ENCODE measurements at regions not wholly inside any gene's neighbourhood (a gene's known extent, or its start where the extent isn't known, plus 50 kb on each side); places are given as distances from the start of the nearest gene placed in this dataset.
"Not testable (repeated sequence)": the region's sequence is repeated elsewhere in the genome, so short reads cannot be mapped to it uniquely, and the experiment has no call there.

- no peak for DNase-seq (ENCODE audit: low read depth)
These were observed 383.1 kb upstream of the STEAP1 start for GRCh38 chr7:89771003-89771636.

DNA sequence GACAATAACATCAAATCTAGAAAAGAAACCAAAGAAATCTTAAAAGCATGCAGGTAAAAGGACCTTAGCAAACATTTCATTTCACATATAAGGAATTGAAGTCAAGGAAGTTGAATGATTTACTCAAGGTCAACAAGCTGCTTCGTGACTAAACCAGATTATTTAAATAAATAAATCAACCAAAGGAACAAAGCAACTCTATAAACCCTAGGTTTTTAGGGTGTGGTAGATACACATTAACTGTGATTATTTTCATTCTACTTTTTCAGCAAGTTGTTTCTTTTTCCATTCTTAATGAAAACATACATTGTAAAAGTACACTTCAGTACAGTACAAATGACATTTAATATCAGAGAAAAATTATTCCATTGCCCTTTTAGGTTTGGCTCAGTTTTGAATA, 382.0 kb upstream of the STEAP1 start:
- no peak for DNase-seq (ENCODE audit: low read depth)

DNA sequence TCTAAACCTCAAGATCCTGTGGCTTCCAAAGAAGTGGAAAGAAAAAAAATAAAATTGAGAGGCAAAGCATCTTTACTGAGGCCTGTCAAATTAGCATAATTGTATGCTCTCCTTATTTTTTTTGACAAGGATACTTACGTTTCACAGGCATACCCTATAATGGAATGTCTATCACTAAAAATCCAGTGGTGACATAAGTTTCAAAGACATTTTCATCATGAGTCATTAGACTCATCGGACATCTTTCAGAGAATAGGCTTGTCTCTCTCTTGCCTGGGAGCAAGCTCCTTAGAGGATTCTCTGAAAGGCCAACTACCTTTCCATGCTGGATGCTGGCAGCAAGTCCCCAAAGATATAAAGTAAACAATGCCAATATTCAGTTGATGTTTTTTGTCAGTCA, 380.7 kb upstream of the STEAP1 start:
- DNase-seq (ENCODE audit: low read depth) = no peak

DNA sequence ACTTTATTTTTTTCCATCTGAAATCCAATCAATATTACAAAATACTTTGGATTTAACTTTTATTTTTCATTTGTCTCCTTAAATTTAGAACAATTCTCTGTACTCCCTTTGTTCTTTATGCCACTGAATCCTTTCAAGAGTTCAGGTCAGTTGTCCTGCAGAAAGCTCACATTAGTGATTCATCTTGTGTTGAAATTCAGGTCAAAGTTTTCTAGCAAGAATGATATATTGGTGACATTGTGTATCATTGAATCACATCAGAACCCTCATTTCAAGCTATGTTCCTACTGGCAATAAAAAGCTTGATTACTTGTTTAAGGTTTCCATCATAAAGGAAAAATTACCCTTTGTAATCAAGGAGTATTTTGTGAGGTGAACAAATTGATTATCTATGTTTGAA, 378.8 kb upstream of the STEAP1 start:
- no peak for DNase-seq (ENCODE audit: low read depth)

DNA sequence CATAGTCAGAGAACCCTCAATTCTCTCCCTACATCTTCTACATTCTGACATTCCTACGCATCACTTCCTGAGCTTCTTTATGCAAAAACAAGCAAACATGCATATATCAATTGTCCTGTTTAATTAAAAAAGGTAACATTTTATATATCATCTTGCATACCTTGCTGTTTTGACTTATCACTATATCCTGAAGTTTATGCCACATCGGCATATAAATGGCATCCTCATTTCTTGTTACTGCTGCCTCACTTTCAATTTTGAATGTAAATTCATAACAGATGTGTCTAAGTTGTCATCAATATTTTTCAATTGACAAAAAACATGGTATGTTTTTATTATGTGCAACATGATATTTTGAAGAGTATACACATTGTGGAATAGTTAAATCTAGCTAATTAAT, 377.3 kb upstream of the STEAP1 start:
- DNase-seq (ENCODE audit: low read depth) = no peak

DNA sequence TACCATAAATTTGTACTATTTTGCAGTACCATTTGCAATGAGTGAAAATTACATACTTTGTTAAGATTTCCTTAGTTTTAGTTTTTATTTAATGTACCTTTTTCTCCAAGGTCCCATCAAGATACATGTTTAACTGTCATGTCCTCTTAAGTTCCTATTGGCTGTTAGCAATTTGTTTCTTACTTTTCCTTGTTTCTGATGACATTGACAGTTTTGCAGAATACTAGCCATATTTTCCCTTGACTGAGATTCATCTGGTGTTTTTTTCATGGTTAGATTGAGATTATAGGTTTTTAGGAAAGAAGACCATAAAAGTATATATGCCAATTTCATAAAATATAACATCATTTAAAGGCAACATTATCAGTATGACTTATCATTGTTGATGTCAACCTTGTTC, 376.8 kb upstream of the STEAP1 start:
- DNase-seq (ENCODE audit: low read depth) = no peak

- no peak for DNase-seq (ENCODE audit: low read depth)
These were observed 374.0 kb upstream of the STEAP1 start for GRCh38 chr7:89780291-89780690.

DNA sequence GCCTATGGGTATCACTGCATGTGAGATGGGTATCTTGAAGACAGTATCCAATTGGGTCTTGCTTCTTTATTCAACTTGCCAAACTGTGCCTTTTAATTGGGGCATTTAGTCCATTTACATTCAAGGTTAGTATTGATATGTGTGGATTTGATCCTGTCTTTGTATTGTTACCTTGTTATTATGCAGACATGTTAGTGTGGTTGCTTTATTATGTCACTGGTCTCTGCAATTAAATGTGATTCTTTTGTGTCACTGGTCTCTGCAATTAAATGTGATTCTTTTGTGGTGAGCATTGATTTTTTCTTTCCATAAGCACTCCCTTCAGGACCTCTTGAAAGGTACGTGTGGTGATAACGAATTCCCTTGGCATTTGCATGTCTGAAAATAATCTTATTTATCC, 357.8 kb upstream of the STEAP1 start:
- DNase-seq (ENCODE audit: low read depth) = no peak

DNA sequence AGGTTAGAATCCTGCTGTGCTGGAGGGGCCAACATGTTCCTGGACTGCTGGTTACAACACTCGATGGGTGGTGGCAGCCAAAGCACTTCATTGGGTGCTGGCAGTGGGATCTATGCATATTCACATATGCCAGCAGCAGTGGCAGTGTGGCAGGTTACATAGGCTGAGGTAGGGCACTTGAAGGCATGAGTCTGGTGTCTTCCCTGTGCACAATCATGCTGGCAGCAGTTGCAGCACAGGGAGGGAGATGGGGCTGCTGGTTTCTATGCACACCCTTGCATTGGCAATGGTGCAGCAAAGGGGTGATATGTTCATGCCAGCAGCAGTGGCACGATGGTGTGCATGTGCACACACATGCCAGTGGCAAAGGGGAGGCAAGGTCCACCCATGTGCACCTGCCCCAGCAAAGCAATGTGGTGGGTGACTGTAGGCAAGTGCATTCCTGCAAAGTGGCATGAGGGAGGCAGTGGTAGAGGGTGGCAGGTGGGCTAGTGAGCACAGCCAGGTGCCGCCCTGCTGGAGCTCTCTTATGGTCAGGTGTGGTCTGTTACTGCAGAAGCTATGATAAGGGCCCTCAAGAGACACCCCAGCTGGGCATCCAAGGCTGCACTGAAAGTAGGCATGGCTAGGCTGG, 356.2 kb upstream of the STEAP1 start:
- no peak for DNase-seq (ENCODE audit: low read depth)

DNA sequence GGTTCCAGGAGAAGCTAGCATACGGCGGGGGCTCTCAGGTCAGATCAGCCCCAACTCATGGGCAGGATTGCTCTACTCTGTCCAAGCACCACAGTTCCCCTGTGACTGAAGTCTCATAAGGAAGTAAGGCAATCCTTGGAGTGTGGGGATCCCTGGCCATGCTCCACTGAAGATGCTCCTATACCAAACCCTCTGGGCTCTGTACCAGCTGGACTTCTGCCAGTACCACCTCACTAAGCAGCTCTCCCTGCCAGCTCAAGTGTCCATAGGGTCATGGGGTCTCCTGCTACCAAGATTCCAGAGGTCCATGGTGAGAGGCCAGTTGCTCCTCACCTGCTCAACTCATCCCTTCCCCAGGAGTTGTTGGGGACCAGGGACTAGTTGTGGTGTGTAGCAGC, 355.7 kb upstream of the STEAP1 start:
- no peak for DNase-seq (ENCODE audit: low read depth)

- no peak for DNase-seq (ENCODE audit: low read depth)
These were observed 353.5 kb upstream of the STEAP1 start for GRCh38 chr7:89800761-89801160.

DNA sequence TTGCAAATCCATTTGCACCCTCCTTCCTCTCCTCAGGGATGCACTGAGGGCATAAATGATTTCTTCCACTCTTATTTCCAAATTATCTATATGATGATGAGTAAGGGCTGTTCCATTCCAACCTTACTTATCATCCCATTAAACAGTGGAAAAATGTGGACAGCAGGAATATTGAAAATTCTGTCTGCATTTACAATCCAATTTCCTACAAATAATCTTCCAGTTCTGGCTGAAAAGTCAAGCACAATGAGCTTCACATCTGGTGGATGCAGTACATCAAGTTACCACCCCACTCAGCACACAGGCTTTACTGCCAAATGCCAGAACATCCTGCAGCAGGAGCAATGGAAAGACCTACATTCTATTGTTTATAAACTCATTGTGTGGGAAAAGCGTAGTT, 345.0 kb upstream of the STEAP1 start:
- DNase-seq (ENCODE audit: low read depth) = no peak

DNA sequence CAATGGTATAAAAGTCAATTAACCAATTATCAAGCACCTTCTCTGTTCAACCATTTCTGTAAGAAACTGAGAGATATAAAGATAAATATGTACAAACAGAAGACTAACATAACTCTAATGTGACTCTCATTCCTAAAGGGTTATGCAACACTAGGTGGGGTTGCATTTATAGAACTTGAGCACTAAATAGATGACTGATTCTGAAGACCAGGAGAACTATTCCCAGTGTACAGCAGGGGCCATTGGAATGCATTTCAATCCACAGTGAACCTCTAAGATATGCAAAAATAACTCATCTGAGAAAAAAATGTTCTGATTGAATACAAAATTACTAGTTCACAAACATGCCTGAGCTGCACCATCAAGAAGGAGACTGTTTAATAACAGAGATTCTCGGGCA, 341.2 kb upstream of the STEAP1 start:
- no peak for DNase-seq (ENCODE audit: low read depth)

GRCh38 chr7:89826121-89826520, 328.1 kb upstream of the STEAP1 start:
- no peak for DNase-seq (ENCODE audit: low read depth)

DNA sequence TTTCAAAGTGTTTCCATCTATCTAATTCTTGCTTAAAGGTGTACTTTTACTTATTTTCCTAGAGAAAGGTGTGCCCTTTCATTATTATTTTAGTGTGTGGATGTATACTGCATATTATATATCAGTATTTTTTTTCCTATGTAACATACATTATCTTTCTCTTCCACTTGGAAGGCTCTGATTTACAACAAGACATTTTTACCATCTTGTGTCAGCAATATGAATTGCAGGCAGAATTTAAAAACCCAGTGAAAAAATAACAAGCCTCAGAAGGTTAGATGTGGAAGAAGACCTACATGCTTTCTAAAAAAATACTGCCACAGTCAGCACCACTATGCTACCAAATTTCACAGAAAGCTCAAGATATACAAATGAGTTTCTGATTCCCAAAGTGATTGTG, 327.7 kb upstream of the STEAP1 start:
- DNase-seq (ENCODE audit: low read depth) = no peak

GRCh38 chr7:89837515-89837914, 316.8 kb upstream of the STEAP1 start:
- no peak for DNase-seq (ENCODE audit: low read depth)

DNA sequence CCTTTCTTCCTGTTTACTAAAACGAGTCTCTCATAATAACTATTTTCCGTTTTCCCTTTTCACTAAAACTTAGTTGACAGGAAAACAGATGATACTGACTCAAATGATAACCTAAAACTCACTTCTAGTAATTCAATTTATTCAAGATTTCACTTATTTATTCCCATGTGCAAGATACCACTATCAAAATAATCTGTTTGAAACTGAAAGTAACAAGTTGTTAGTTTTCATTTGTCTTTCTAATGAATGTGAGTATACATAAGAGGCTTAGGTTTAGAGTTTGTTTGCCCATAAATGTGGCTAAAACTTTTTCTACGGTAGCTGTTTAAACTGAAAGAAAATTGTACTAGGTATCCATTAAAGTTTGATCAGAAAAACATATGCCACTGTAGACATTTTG, 314.9 kb upstream of the STEAP1 start:
- no peak for DNase-seq (ENCODE audit: low read depth)

GRCh38 chr7:89845952-89846351, 308.3 kb upstream of the STEAP1 start:
- no peak for DNase-seq (ENCODE audit: low read depth)

GRCh38 chr7:89849052-89849451, 305.2 kb upstream of the STEAP1 start:
- no peak for DNase-seq (ENCODE audit: low read depth)

DNA sequence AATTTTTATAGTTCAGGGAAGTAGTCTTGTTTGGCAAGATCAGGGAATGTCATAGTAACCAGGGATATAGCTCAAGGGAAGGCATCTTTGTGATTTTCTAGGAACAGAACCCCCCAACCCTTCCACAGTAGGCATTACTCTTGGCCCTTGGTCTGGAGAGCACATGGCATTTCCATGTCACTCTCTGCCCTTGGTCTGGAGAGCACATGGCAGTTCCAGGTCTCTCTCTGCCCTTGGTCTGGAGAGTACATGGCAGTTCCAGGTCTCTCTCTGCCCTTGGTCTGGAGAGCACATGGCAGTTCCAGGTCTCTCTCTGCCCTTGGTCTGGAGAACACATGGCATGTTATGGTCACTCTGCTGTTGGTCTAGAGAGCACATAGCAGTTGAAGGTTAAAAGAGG, 297.2 kb upstream of the STEAP1 start:
- DNase-seq (ENCODE audit: low read depth) = not testable (repeated sequence)

DNA sequence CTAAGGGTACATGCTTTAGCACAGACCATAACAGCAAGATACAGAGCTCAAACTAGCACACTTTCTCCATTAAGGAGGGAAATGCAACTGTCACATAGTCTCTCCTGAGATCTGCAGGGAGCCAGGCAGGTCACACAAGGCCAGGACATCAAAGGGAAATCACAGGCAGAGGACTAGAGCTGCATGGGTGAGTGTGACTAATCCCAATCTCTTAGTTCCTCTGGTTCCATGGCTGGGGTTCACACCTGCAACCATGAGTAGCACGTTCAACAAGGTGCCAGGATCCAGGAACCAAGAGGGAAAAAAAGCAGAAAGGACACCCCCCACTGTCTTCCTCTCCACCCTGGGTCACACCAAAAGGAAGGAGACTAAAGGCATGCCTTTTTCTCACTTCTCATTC, 296.5 kb upstream of the STEAP1 start:
- DNase-seq (ENCODE audit: low read depth) = no peak

DNA sequence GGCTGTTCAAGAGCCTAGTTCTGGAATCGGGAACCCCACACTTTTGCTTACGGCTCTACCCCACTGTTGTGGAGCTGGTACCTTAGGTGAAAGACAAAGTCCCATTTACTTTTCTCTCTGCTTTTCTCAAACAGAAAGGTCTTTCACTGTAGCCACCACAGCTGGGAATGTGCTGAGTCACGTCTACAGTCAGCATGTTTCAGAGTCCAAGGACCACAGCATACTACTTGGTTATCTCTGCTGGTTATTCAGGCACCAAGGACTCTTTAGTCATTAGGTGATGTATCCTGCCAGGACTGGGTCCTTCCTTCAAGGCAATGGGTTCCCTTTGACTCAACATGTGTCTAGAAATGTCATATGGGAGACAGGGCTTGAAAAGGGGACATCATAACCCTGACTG, 266.8 kb upstream of the STEAP1 start:
- DNase-seq (ENCODE audit: low read depth) = no peak

DNA sequence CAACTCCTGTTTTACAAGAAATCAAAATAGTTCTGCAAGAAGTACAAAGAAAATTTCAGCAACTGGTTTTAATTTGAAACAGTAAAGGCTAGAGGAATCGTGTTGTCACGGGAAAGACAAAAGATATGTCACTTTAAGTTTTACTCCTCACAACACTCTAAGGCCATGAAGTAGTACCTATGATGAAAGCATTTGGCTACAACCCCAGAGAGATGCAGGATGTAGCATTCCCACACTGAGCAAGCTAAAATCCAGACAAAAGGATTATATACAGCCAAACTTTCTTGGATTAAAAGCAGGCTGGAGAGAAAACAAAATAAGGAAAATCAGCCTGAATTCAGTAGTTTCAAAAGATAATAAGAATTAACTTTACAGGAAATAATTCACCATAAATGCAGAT, 245.5 kb upstream of the STEAP1 start:
- no peak for DNase-seq (ENCODE audit: low read depth)

- DNase-seq (ENCODE audit: low read depth) = no peak
These were observed 239.6 kb upstream of the STEAP1 start for GRCh38 chr7:89914711-89915110.

Measured in non-pigmented ciliary epithelial cell (primary cell).